GM12878 (cell line): ENCODE measurements at regions not wholly inside any gene's neighbourhood (a gene's known extent, or its start where the extent isn't known, plus 50 kb on each side); places are given as distances from the start of the nearest gene placed in this dataset.

Experiments
- ATAC-seq: fragments of 200-7000 bp; cut with Tn5 transposase; 3 replicates; pipeline ENCODE4 v1.9.1; 2020; ENCODE audit warnings: mild to moderate bottlenecking, moderate library complexity
- BruUV-seq: library from RNA; stranded (reverse); fragments of 400-500 nt; replicated peaks from 2 replicates; lab custom pipeline; 2021; lab: Mats Ljungman, UMichigan
- CTCF ChIA-PET: fragments of 300-600 bp; sonication (Branson Sonifier 250); formaldehyde crosslinking; extraction: SDS; loops from one replicate; lab custom pipeline; 2021; ENCODE audit warnings: inconsistent platforms; lab: Yijun Ruan, JAX
- POLR2A ChIA-PET: fragments of 350-600 bp; formaldehyde crosslinking; extraction: SDS; loops from one replicate; lab custom pipeline; 2021; ENCODE audit warnings: inconsistent platforms; lab: Charles Lee
- RAD21 ChIA-PET: fragments of 300-600 bp; sonication (Branson Sonifier 250); formaldehyde crosslinking; loops from one replicate; lab custom pipeline; 2023; ENCODE audit warnings: antibody characterized with exemption; ENCODE audit not compliant: unreplicated experiment; lab: Charles Lee
- SMC1A ChIA-PET: fragments of 300-600 bp; sonication (Branson Sonifier 250); formaldehyde crosslinking; loops from one replicate; lab custom pipeline; 2023; ENCODE audit not compliant: unreplicated experiment, uncharacterized antibody; lab: Charles Lee
- DNase-seq: peaks from one replicate; pipeline ENCODE4 v3.0.0-alpha.2; 2011; ENCODE audit warnings: low read depth, low spot score
- FAIRE-seq: peaks from 3 replicates; lab custom pipeline; 2011; peaks lifted over from hg19 to GRCh38; lab: Jason Lieb, UNC
- H2AFZ ChIP-seq: 2 replicates; pipeline ENCODE4 v1.6.0; 2011; ENCODE audit warnings: low read depth, low read length, control low read depth; ENCODE audit not compliant: control insufficient read depth
- H3K27ac ChIP-seq: 2 replicates; pipeline ENCODE4 v1.5.1; 2011; ENCODE audit warnings: control low read depth; ENCODE audit not compliant: control insufficient read depth, insufficient read depth
- H3K27me3 ChIP-seq, 2 experiments: replicated peaks in 1 of 2; 2 replicates each; pipeline versions ENCODE4 v1.6.0 to v1.6.1; 2011; ENCODE audit warnings: low read length in 1 of 2; ENCODE audit not compliant: control insufficient read depth in 2 of 2, insufficient read depth in 2 of 2
- H3K36me3 ChIP-seq, 2 experiments: 2 replicates each; pipeline ENCODE4 v1.5.1; 2011; ENCODE audit warnings: low read length in 1 of 2; ENCODE audit not compliant: control insufficient read depth in 2 of 2, insufficient read depth in 2 of 2
- H3K4me1 ChIP-seq: 2 replicates; pipeline ENCODE4 v1.6.1; 2011; ENCODE audit warnings: mild to moderate bottlenecking, low read length, moderate library complexity, mixed read lengths; ENCODE audit not compliant: control insufficient read depth, insufficient read depth
- H3K4me2 ChIP-seq: 2 replicates; pipeline ENCODE4 v1.6.0; 2011; ENCODE audit warnings: control low read depth; ENCODE audit not compliant: control insufficient read depth, insufficient read depth
- H3K4me3 ChIP-seq: fragments of 200-600 bp; sonication (generic); 2 replicates; pipeline ENCODE4 v1.5.1; 2016
- H3K79me2 ChIP-seq: 2 replicates; pipeline ENCODE4 v1.6.0; 2011; ENCODE audit warnings: low read length; ENCODE audit not compliant: control insufficient read depth, insufficient read depth
- H3K9ac ChIP-seq: 2 replicates; pipeline ENCODE4 v1.8.0; 2011; ENCODE audit warnings: low read length, control low read depth, mixed read lengths; ENCODE audit not compliant: control insufficient read depth, insufficient read depth
- H3K9me3 ChIP-seq: replicated peaks from 3 replicates; pipeline ENCODE4 v1.5.1; 2011; ENCODE audit warnings: mild to moderate bottlenecking, low read length; ENCODE audit not compliant: control insufficient read depth, insufficient read depth
- H4K20me1 ChIP-seq: 2 replicates; pipeline ENCODE4 v1.6.0; 2011; ENCODE audit not compliant: control insufficient read depth, insufficient read depth
- ESRRA ChIP-seq: IDR thresholded peaks from 2 replicates; pipeline ENCODE4 v1.6.1; 2012; ENCODE audit warnings: mild to moderate bottlenecking, low read length, improper control_type of control experiment
- EZH2 ChIP-seq: IDR thresholded peaks from 2 replicates; pipeline ENCODE4 v1.6.1; 2012; ENCODE audit warnings: low read depth, mild to moderate bottlenecking, control low read depth, inconsistent platforms, low read length, borderline replicate concordance; ENCODE audit not compliant: control insufficient read depth
- GATAD2B ChIP-seq: fragments of 450-650 bp; conservative IDR thresholded peaks from 2 replicates; pipeline ENCODE4 v1.6.1; 2017; ENCODE audit warnings: low read depth, mild to moderate bottlenecking, moderate library complexity
- POU2F2 ChIP-seq: IDR thresholded peaks from 3 replicates; pipeline ENCODE4 v1.6.1; 2011; ENCODE audit warnings: low read depth, mild to moderate bottlenecking, low read length, borderline replicate concordance
- SKIL ChIP-seq: fragments of 450-650 bp; IDR thresholded peaks from 2 replicates; pipeline ENCODE4 v1.6.1; 2017; ENCODE audit warnings: mild to moderate bottlenecking, low read depth, inconsistent platforms; ENCODE audit not compliant: poor library complexity, severe bottlenecking
- ZBTB33 ChIP-seq: fragments of 450-650 bp; IDR thresholded peaks from 2 replicates; pipeline ENCODE4 v1.6.1; 2017; ENCODE audit warnings: mild to moderate bottlenecking
- ZSCAN29 ChIP-seq: fragments of 450-650 bp; IDR thresholded peaks from 2 replicates; pipeline ENCODE4 v1.6.1; 2017; ENCODE audit warnings: mild to moderate bottlenecking, moderate library complexity
- WGBS: methylation state at CpG from one replicate; pipeline ENCODE4 v1.1.6; 2016; ENCODE audit warnings: low lambda C conversion rate; ENCODE audit not compliant: insufficient replicate concordance, insufficient coverage; ENCODE audit errors: missing lambda C conversion rate; 5-methylcytosine and 5-hydroxymethylcytosine counted together
- in situ Hi-C: fragments of 300-500 bp; cut with MboI; formaldehyde crosslinking; loops from 9 replicates; pipeline ENCODE4 v1.14.3; 2018; ENCODE audit warnings: mixed read lengths
- intact Hi-C: fragments of 100-400 bp; cut with micrococcal nuclease; formaldehyde crosslinking; loops from one replicate; pipeline ENCODE4 v1.14.2; 2022; ENCODE audit not compliant: unreplicated experiment

- SMC1A ChIA-PET = no interaction called here
- CTCF ChIA-PET = no interaction called here
- no peak overlapping the region for H3K27ac ChIP-seq
- POLR2A ChIA-PET = no interaction called here
- H3K27me3 ChIP-seq = no peaks in the 10 kb centered on the region
- no peaks in the 10 kb centered on the region for H4K20me1 ChIP-seq
- H3K79me2 ChIP-seq = no peaks in the 10 kb centered on the region
- H3K4me2 ChIP-seq = no peak overlapping the region
- H3K9ac ChIP-seq = no peak overlapping the region
- no peak overlapping the region for H2AFZ ChIP-seq
- BruUV-seq = no TSS peak
- H3K4me1 ChIP-seq = no peaks in the 10 kb centered on the region
- 44% methylated on average over 3 of the region's 3 CpGs for WGBS
- RAD21 ChIA-PET = no interaction called here
- no peak for ATAC-seq
- no peaks in the 10 kb centered on the region for H3K36me3 ChIP-seq
- in situ Hi-C loops = no loop called here
- TF ChIP-seq ZSCAN29 (no peak), ZBTB33 (no peak), SKIL (no peak), ESRRA (no peak), EZH2 (no peak), POU2F2 (no peak), GATAD2B (no peak)
- TF ChIP-seq, all 136 proteins: peak for 0
- H3K4me3 ChIP-seq = no peak overlapping the region
- H3K9me3 ChIP-seq = no peaks in the 10 kb centered on the region
- DNase-seq = no peak
- FAIRE-seq = peak; percentile 52
- intact Hi-C loops = no loop called here
Observed at GRCh38 chr18:6633310-6633709, 96.2 kb upstream of the ARHGAP28 start.
